BJ (cell line): ENCODE measurements at regions not wholly inside any gene's neighbourhood (a gene's known extent, or its start where the extent isn't known, plus 50 kb on each side); places are given as distances from the start of the nearest gene placed in this dataset.

Source experiments
- CTCF ChIA-PET: fragments of 350-600 bp; formaldehyde crosslinking; extraction: SDS; loops from one replicate; lab custom pipeline; 2021; ENCODE audit warnings: antibody characterized with exemption, inconsistent platforms; lab: Yijun Ruan, JAX
- POLR2A ChIA-PET: fragments of 300-600 bp; sonication (Branson Sonifier 250); formaldehyde crosslinking; extraction: SDS; loops from one replicate; lab custom pipeline; 2021; ENCODE audit warnings: antibody characterized with exemption; lab: Charles Lee
- DNase-seq: peaks from one replicate; pipeline ENCODE4 v3.0.0-alpha.2; 2011; ENCODE audit warnings: low read depth
- H3K27me3 ChIP-seq: 2 replicates; pipeline ENCODE4 v1.6.0; 2011; ENCODE audit warnings: low read length; ENCODE audit not compliant: control insufficient read depth, insufficient read depth
- H3K36me3 ChIP-seq: 2 replicates; pipeline ENCODE4 v1.5.1; 2011; ENCODE audit warnings: low read length; ENCODE audit not compliant: control insufficient read depth, insufficient read depth
- H3K4me3 ChIP-seq: 2 replicates; pipeline ENCODE4 v1.5.1; 2011; ENCODE audit warnings: low read depth, mild to moderate bottlenecking, control low read depth, low read length
- TF ChIP-seq, protein P1 (sequence below): IDR thresholded peaks from 2 replicates; pipeline ENCODE4 v1.5.1; 2011; ENCODE audit warnings: low read depth, mild to moderate bottlenecking, control low read depth, inconsistent platforms, low read length, moderate library complexity; ENCODE audit not compliant: insufficient read depth

DNA sequence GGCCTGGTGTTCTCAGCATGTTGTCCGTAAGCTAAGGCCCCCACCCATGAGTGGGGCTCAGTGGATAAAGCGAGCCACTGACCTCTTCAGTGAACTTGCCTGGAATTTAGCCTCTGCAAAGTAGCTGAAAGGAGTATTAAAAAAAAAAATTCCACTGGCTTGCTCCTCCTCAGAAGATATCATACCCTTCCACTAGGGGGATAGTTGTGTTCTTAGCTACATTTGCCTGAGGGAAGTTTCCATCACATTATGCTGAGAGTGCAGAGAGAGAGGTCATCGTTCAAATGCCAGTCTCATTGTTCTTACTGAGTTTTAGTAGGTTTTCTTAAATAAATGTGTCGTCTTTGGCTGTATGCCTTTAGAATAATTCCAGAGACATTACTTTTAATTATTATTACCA lies 879.7 kb downstream of the JRKL start:
- CTCF ChIA-PET, result no interaction called here
- no peak for DNase-seq
- TF ChIP-seq, protein P1, sequence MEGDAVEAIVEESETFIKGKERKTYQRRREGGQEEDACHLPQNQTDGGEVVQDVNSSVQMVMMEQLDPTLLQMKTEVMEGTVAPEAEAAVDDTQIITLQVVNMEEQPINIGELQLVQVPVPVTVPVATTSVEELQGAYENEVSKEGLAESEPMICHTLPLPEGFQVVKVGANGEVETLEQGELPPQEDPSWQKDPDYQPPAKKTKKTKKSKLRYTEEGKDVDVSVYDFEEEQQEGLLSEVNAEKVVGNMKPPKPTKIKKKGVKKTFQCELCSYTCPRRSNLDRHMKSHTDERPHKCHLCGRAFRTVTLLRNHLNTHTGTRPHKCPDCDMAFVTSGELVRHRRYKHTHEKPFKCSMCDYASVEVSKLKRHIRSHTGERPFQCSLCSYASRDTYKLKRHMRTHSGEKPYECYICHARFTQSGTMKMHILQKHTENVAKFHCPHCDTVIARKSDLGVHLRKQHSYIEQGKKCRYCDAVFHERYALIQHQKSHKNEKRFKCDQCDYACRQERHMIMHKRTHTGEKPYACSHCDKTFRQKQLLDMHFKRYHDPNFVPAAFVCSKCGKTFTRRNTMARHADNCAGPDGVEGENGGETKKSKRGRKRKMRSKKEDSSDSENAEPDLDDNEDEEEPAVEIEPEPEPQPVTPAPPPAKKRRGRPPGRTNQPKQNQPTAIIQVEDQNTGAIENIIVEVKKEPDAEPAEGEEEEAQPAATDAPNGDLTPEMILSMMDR, result no peak
- H3K36me3 ChIP-seq, result no peaks in the 10 kb centered on the region
- no peaks in the 10 kb centered on the region for H3K27me3 ChIP-seq
- POLR2A ChIA-PET, result no interaction called here
- no peak overlapping the region for H3K4me3 ChIP-seq

DNA sequence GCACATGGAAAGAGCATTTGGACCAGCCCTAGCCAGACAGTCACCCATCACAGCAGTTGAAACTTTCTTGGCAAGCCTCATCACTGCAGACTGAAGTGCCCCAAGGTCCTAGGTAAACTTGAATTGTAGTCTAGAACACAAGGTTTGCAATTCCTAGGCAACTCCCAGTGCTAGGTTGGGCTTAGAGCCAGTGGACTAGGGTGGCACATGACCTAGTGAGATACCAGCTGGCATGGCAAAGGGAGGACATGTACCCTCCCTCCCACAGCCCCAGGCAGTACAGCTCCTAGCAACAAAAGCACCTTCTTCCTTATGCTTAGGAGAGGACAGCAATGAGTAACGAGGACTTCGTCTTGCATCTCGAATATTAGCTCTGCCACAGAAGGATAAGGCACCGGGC lies 889.5 kb downstream of the JRKL start:
- ChIA-PET POLR2A (no interaction called here), CTCF (no interaction called here)
- no peak for DNase-seq
- Histone ChIP-seq H3K27me3 (no peaks in the 10 kb centered on the region), H3K4me3 (no peak overlapping the region), H3K36me3 (no peaks in the 10 kb centered on the region)
- TF ChIP-seq, protein P1, result no peak

DNA sequence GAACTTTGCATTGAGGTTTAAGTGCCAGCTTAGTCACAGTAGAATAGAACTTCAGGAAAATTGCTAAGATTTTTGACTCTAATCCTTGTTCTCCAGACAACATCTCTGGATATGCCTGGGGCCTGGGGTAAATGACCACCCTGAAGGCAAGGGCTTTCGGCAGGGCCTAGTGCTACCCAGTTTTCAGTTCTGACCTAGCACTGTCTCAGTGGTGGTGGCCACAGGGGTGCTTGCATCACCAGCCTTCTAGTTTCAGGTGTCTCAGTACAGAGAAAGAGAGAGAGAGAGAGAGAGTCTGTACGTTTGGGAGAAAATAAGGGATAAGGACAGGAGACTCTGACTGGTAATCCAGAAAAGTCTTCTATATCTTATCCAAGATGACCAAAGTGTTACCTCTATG lies 890.5 kb downstream of the JRKL start:
- DNase-seq, result no peak
- H3K27me3 ChIP-seq, result no peaks in the 10 kb centered on the region
- TF ChIP-seq, protein P1, result no peak
- POLR2A ChIA-PET, result no interaction called here
- no peak overlapping the region for H3K4me3 ChIP-seq
- CTCF ChIA-PET, result interaction anchor here (0.6 kb wide), 1 partner anchor 430 kb away, joined by 3 read pairs; no protein-coding TSS in a partner anchor
- H3K36me3 ChIP-seq, result no peaks in the 10 kb centered on the region

DNA sequence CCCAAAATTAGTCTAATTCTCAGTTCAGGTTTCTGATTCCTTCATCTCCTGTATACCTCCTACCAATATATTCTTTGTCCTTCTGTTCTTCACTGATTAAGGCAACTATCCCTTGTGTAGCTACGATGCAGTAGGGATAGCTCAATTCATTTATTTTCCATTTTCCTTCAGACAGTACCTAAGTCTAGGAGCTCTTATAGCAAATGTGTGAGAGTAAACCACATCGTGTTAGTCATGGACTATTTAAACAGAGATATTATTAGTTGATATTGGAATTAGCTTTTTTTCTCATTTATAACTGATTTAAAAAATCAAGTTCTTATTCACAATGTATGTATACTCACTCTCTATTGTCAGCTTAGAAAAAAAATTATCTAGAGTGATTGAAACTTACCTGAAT lies 900.0 kb downstream of the JRKL start:
- TF ChIP-seq, protein P1, result no peak
- ChIA-PET POLR2A (no interaction called here), CTCF (interaction anchor here (0.6 kb wide), 1 partner anchor 34 kb away, joined by 3 read pairs; no protein-coding TSS in a partner anchor)
- no peaks in the 10 kb centered on the region for H3K27me3 ChIP-seq
- no peak overlapping the region for H3K4me3 ChIP-seq
- H3K36me3 ChIP-seq, result no peaks in the 10 kb centered on the region
- no peak for DNase-seq

DNA sequence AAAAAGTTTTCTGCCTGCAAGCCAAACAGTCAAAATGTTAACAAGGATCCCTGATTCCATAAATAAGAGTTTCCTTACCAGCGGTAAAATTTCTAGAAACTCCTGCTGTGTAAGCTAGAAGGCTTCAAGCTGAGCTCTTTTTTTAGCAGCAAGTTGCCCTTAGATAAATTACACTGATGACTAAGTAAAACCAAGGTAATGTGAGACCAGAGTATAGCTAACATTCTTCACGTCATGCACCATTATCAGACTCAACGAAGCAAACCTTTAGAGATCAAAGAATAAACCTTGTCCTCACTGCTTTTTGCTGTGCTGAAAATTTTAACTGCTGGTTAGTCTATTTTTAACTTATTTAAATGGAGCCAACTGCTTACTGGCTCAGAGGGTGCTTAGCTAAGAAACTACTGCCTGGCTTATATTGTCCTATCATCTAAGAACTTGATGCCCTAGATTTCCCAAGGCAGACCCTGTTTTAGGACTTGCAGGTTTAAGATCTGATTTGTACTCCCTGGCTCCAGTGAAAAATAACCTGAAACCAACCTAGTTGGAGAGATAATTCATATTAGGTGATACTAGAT lies 900.7 kb downstream of the JRKL start:
- DNase-seq, result no peak
- CTCF ChIA-PET, result interaction anchor here (0.6 kb wide), 2 partner anchors 33 to 1840 kb away, joined by 3 read pairs; no protein-coding TSS in a partner anchor
- POLR2A ChIA-PET, result no interaction called here

More for the DNA sequence above, 900.7 kb downstream of the JRKL start:
- Histone ChIP-seq H3K27me3 (no peaks in the 10 kb centered on the region), H3K4me3 (no peak overlapping the region), H3K36me3 (no peaks in the 10 kb centered on the region)
- TF ChIP-seq, protein P1, result no peak
